GM12872 (cell line): ENCODE measurements at regions not wholly inside any gene's neighbourhood (a gene's known extent, or its start where the extent isn't known, plus 50 kb on each side); places are given as distances from the start of the nearest gene placed in this dataset.

ENCODE experiments used
- TF ChIP-seq, protein P1 (sequence below): IDR thresholded peaks from 3 replicates; pipeline ENCODE4 v1.5.1; 2011; ENCODE audit warnings: low read depth, mild to moderate bottlenecking, low read length, moderate library complexity; ENCODE audit not compliant: insufficient read depth

DNA sequence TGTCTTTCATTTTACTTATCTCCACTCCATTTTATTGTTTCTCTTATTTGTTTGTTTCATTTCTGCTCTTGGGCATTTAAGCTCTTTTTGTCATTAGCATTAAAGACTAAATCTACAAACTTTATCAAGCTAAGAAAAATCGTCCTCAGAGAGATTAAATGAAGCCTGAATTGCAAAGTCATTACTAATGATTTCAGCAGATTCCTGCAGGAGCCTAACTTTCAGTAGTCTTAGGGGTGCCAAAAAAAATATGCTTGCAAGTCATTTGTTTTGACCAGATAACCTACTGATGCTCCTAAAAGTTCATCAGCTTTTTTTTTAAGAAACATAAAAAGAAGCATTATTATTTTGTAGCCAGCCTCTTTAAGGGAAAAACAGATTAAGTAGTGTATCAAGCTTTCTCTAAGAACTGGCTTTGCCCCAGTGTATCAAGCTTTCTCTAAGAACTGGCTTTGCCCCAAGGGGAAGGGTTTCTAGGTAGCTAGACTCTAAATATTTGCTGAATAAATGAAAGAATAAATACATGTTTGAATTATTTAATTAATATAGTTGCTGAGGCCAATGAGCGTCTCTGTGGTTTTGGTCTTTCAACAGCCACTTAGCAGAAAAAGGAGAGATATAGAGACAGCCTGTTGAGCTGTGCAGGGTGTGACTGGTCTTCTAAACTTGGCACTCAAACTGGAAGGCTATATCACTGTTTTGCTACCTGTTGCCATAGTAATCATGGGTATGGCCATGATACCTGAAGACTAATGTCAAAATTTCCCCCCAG, 174.2 kb downstream of the BTC start:
- TF ChIP-seq, protein P1, sequence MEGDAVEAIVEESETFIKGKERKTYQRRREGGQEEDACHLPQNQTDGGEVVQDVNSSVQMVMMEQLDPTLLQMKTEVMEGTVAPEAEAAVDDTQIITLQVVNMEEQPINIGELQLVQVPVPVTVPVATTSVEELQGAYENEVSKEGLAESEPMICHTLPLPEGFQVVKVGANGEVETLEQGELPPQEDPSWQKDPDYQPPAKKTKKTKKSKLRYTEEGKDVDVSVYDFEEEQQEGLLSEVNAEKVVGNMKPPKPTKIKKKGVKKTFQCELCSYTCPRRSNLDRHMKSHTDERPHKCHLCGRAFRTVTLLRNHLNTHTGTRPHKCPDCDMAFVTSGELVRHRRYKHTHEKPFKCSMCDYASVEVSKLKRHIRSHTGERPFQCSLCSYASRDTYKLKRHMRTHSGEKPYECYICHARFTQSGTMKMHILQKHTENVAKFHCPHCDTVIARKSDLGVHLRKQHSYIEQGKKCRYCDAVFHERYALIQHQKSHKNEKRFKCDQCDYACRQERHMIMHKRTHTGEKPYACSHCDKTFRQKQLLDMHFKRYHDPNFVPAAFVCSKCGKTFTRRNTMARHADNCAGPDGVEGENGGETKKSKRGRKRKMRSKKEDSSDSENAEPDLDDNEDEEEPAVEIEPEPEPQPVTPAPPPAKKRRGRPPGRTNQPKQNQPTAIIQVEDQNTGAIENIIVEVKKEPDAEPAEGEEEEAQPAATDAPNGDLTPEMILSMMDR = no peak

DNA sequence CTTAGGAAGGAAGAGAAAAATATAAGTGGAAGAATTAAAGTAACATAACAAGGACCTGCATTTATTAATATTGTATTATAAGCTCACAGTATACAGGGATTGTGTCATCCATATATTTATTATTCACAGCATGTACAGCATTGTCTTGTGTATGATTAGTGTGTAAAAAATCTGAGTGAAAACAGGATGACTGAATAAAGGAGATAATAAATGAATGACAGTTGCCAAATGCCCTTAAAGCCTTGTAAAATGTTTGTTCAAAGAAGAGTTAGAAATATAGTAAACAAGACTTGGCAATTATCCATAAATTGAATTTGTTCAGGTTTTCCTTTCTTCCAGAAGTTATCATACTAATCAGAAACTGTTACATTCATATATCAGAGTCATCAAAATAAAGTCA, 172.7 kb downstream of the BTC start:
- TF ChIP-seq, protein P1 = no peak

DNA sequence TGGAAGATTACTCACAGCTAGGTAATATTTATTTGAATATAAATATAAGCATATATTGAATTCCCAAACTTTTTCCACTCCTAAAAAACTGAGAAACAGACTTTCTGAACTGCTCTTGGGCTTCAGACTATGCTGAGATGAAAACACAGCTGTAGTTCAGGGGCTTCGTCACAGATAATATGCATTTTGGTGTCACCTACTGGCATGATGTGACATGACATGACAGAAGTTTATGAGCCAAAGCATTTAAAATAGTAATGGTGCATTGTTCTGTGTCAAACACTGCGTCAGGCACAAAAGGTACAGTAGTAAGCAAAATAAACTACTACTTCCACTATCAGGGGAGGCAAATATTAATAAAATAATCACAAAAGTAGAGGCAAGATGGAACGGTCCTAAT, 171.3 kb downstream of the BTC start:
- TF ChIP-seq, protein P1 = peak; percentile 62; the same call in 2 of the 3 replicates

DNA sequence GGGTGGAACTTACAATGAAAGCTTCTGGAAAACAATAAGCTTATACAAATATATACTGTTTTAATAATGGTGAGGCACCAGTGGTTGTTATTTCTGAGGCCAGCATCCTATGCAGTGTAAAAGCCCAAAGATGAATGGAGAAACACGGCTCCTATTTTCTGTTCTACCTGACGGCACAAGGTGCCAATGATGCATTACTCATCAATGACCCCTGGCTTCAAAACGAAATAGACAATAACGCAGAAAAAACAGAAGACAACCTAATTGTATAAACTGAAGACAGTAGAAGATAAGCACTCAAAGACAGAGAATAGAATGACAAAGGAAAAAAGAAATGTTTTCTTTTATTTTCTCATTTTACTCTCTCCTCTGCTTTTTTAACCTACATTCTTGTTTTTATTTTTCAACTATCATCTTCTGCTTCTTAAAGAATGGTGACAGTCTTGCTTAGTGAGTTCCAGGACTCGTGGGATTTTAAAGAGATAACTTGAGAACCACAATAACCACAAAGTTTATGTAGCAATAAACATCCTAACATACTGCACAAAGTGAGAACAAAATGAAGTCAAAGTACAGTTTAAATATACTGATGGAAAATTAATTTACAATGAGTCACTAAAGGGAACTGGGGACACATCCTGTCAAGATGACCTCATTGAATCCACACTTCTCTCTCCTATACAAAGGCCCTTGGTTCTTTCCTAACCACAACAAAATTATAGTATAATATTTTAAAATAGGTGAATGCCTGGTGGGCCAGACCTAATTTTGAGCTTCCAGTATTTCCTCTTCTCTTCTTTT, 169.8 kb downstream of the BTC start:
- TF ChIP-seq, protein P1 = no peak

DNA sequence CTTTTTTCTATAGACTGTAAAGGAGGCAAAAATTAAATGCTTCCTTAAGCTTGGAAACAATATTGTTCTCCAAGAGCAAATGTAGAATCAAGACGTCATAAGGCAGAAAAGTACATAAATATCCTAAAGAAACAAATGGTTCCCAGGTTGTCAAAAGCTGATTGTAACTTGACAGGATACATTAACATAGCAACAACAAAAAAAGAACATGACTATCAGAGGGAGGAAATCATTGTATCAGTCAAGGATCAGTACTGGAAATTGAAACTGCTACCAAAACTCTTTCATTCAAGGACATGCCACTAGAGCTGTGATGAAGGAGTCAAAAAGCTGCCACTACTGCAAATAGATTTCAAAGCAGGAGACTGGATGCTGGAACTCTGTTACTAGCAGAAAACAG, 168.3 kb downstream of the BTC start:
- TF ChIP-seq, protein P1 = no peak

DNA sequence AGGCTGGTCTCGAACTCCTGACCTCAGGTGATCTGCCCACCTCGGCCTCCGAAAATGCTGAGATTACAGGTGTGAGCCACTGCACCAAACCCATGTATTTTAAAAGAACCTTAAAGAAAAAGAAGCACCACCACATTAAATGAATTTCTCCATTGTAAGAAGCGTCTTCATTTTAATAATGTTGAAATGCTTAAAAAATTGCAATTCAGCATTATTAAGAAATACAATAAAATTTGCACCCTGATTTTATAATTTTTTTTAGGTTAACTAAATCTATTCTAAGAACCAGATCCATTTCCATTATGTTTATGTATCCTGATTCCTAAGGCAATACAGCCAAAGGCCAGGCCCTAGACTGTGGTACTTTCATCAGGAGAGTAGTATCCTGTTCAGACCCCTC, 167.2 kb downstream of the BTC start:
- TF ChIP-seq, protein P1 = no peak

DNA sequence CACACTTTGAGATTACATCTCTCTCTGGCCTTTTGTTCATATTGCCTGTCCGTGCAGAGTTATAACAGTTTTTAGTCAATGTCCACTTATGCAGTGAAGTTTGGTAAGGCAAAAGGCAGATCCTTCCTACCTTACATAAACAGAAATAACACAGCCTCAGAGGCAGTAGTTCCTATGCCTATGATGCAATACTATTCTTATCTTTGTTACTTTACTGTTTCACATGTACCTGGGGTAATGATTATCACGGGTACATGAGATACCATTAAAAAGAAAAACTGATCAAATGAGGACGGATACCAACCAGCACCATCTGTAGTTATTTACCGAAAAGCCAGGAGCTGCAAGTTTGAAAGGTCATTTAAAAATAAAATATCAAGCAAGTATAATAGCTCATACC, 166.8 kb downstream of the BTC start:
- TF ChIP-seq, protein P1 = no peak
